MCF 10A (cell line): ENCODE measurements at regions not wholly inside any gene's neighbourhood (a gene's known extent, or its start where the extent isn't known, plus 50 kb on each side); places are given as distances from the start of the nearest gene placed in this dataset.

Source experiments
- BruUV-seq: library from RNA; stranded (reverse); fragments of 400-500 nt; replicated peaks from 2 replicates; lab custom pipeline; 2021; lab: Mats Ljungman, UMichigan
- CTCF ChIA-PET: fragments of 300-600 bp; sonication (Branson Sonifier 250); formaldehyde crosslinking; extraction: SDS; loops from one replicate; lab custom pipeline; 2021; ENCODE audit warnings: antibody characterized with exemption, inconsistent platforms; lab: Yijun Ruan, JAX
- POLR2A ChIA-PET: fragments of 300-600, 350-650 bp; sonication (Branson Sonifier 250); formaldehyde crosslinking; extraction: SDS; loops from one replicate; lab custom pipeline; 2020; ENCODE audit warnings: antibody characterized with exemption, inconsistent platforms; lab: Yijun Ruan, JAX
- DNase-seq: peaks from one replicate; pipeline ENCODE4 v3.0.0-alpha.2; 2018; ENCODE audit not compliant: unreplicated experiment
- H3K27ac Mint-ChIP-seq: one replicate; pipeline ENCODE4 v1.8.0; 2022; ENCODE audit warnings: mild to moderate bottlenecking, low read depth, mixed read lengths; ENCODE audit not compliant: unreplicated experiment
- H3K27me3 Mint-ChIP-seq: one replicate; pipeline ENCODE4 v1.8.0; 2022; ENCODE audit warnings: mixed read lengths; ENCODE audit not compliant: insufficient read depth, unreplicated experiment
- H3K36me3 Mint-ChIP-seq: one replicate; pipeline ENCODE4 v1.8.0; 2022; ENCODE audit warnings: mild to moderate bottlenecking, moderate library complexity, mixed read lengths; ENCODE audit not compliant: insufficient read depth, unreplicated experiment
- H3K4me1 Mint-ChIP-seq: one replicate; pipeline ENCODE4 v1.8.0; 2022; ENCODE audit warnings: mixed read lengths; ENCODE audit not compliant: insufficient read depth, unreplicated experiment
- H3K4me3 Mint-ChIP-seq: one replicate; pipeline ENCODE4 v1.8.0; 2022; ENCODE audit warnings: mild to moderate bottlenecking, moderate library complexity, mixed read lengths; ENCODE audit not compliant: unreplicated experiment
- H3K9me3 Mint-ChIP-seq: one replicate; pipeline ENCODE4 v1.8.0; 2022; ENCODE audit warnings: mixed read lengths; ENCODE audit not compliant: unreplicated experiment
- CTCF ChIP-seq: fragments of 200-600 bp; IDR thresholded peaks from one replicate; pipeline ENCODE4 v1.8.0; 2022; ENCODE audit warnings: antibody characterized with exemption, mild to moderate bottlenecking; ENCODE audit not compliant: unreplicated experiment
- intact Hi-C: fragments of 100-400 bp; cut with micrococcal nuclease; formaldehyde crosslinking; loops from 2 replicates; pipeline ENCODE4 v1.14.1; 2022

- peak overlapping the region; percentile 84 for H3K27ac Mint-ChIP-seq
- POLR2A ChIA-PET: interaction anchor here (0.6 to 10.1 kb wide), 21 partner anchors 11 to 578 kb away, joined by 3 to 101 read pairs (median 8); partner anchors contain the start of gene SCHIP1
- intact Hi-C loops: loop anchor here (1.0 to 5.0 kb wide), 4 partner anchors 25 to 158 kb away; partner anchors contain the start of gene IL12A
Observed at GRCh38 chr3:159829539-159830227, 159.0 kb upstream of the IL12A start.

GRCh38 chr3:159830523-159831154 lies 158.0 kb upstream of the IL12A start:
- H3K9me3 Mint-ChIP-seq: no peaks in the 10 kb centered on the region
- peaks cover 19% of the 10 kb centered on the region for H3K4me1 Mint-ChIP-seq

More at GRCh38 chr3:159829539-159830227, 159.0 kb upstream of the IL12A start:
- Mint-ChIP-seq H3K9me3 (no peaks in the 10 kb centered on the region), H3K27me3 (no peaks in the 10 kb centered on the region), H3K36me3 (no peaks in the 10 kb centered on the region), H3K4me3 (peak overlapping the region; percentile 14), H3K4me1 (peaks cover 28% of the 10 kb centered on the region)
- CTCF ChIA-PET: interaction anchor here (0.9 to 6.9 kb wide), 23 partner anchors 10 to 569 kb away, joined by 3 to 179 read pairs (median 11); partner anchors contain the start of genes IL12A and SCHIP1
- DNase-seq: peak; percentile 99
- BruUV-seq: TSS peak; percentile 31
- no peak for TF ChIP-seq CTCF

GRCh38 chr3:159831466-159831865 lies 157.2 kb upstream of the IL12A start:
- peak overlapping the region; percentile 81 for H3K27ac Mint-ChIP-seq
- no peak for DNase-seq

More at GRCh38 chr3:159830523-159831154, 158.0 kb upstream of the IL12A start:
- Mint-ChIP-seq H3K27ac (peak overlapping the region; percentile 81), H3K36me3 (no peaks in the 10 kb centered on the region), H3K27me3 (no peaks in the 10 kb centered on the region), H3K4me3 (no peak overlapping the region)
- POLR2A ChIA-PET: interaction anchor here (0.7 to 10.1 kb wide), 16 partner anchors 10 to 684 kb away, joined by 3 to 101 read pairs (median 6); partner anchors contain the start of gene SCHIP1
- TF ChIP-seq CTCF: no peak
- CTCF ChIA-PET: interaction anchor here (1.4 to 6.9 kb wide), 9 partner anchors 9 to 175 kb away, joined by 3 to 179 read pairs (median 35); partner anchors contain the start of gene SCHIP1
- intact Hi-C loops: no loop called here
- BruUV-seq: no TSS peak
- DNase-seq: peak; percentile 49

More at GRCh38 chr3:159831466-159831865, 157.2 kb upstream of the IL12A start:
- ChIA-PET CTCF (interaction anchor here (0.5 to 6.9 kb wide), 9 partner anchors 8 to 508 kb away, joined by 3 to 168 read pairs (median 4); partner anchors contain the start of gene SCHIP1), POLR2A (interaction anchor here (0.5 to 10.1 kb wide), 9 partner anchors 9 to 252 kb away, joined by 3 to 101 read pairs (median 4); partner anchors contain the start of gene SCHIP1)
- Mint-ChIP-seq H3K9me3 (no peaks in the 10 kb centered on the region), H3K27me3 (no peaks in the 10 kb centered on the region), H3K4me3 (no peak overlapping the region), H3K4me1 (peaks cover 13% of the 10 kb centered on the region), H3K36me3 (no peaks in the 10 kb centered on the region)
- BruUV-seq: no TSS peak
- TF ChIP-seq CTCF: no peak
- intact Hi-C loops: no loop called here
